Ovary (tissue), 3 donors: ENCODE measurements at regions not wholly inside any gene's neighbourhood (a gene's known extent, or its start where the extent isn't known, plus 50 kb on each side); places are given as distances from the start of the nearest gene placed in this dataset.

ENCODE experiments used
- CTCF ChIP-seq, 3 donors: fragments of 450-650 bp in 2 of 3; fragments of 200-600 bp in 1 of 3; IDR thresholded peaks; one replicate each; pipeline versions ENCODE4 v1.5.1 to v1.8.0; 2016 to 2022; ENCODE audit warnings: antibody characterized with exemption in 3 of 3, mild to moderate bottlenecking in 1 of 3
- POLR2A ChIP-seq: fragments of 450-650 bp; IDR thresholded peaks from one replicate; pipeline ENCODE4 v1.6.1; 2017; ENCODE audit warnings: antibody characterized with exemption, mild to moderate bottlenecking, moderate library complexity
- donor health status: DM: no; HTN: no; CAD: no.

DNA sequence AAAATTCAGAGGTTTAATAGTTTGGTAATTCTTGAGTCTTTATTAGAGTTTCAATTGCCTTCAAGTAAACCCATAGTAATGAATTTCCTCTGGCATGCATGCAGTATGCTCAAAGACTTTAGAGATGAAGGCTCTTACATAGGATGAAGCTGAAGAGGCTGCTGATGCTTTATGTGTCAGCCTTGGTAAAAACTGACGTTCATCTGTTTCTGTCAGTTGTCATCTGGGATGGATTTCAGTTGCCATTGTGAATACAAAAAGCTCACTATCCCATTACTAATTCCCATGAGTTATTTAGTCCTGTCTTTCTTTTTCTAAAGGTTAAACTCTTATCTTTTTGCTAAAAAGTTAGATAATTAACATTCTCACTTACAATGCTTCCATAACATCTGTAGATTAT lies 136.9 kb upstream of the GBE1 start:
- TF ChIP-seq CTCF (IDR thresholded peaks at IDR 0.05) = no peak
- no peak for TF ChIP-seq POLR2A
